K562 (cell line): ENCODE measurements at regions not wholly inside any gene's neighbourhood (a gene's known extent, or its start where the extent isn't known, plus 50 kb on each side); places are given as distances from the start of the nearest gene placed in this dataset.

Experiments
- ATAC-seq: fragments of 200-7000 bp; cut with Tn5 transposase; 3 replicates; pipeline ENCODE4 v1.9.1; 2020; ENCODE audit warnings: moderate library complexity
- BruUV-seq: library from RNA; stranded (reverse); fragments of 400-500 nt; replicated peaks from 2 replicates; lab custom pipeline; 2021; lab: Mats Ljungman, UMichigan
- CTCF ChIA-PET: fragments of 300-600 bp; formaldehyde crosslinking; extraction: SDS; loops from one replicate; lab custom pipeline; 2021; ENCODE audit warnings: low intra/inter-chr PET ratio; lab: Yijun Ruan, JAX
- POLR2A ChIA-PET: fragments of 300-600, 350-650 bp; sonication (Branson Sonifier 250); formaldehyde crosslinking; extraction: SDS; loops from one replicate; lab custom pipeline; 2021; ENCODE audit warnings: antibody characterized with exemption, inconsistent platforms; lab: Yijun Ruan, JAX
- DNase-seq, 4 experiments: peaks; one replicate each; pipeline versions ENCODE4 v3.0.0 to v3.0.0-alpha.2; 2011 to 2018; ENCODE audit warnings: low spot score in 3 of 4, mixed read lengths in 3 of 4; ENCODE audit errors: extremely low read depth in 1 of 4
- FAIRE-seq: peaks from 2 replicates; lab custom pipeline; 2011; peaks lifted over from hg19 to GRCh38; lab: Jason Lieb, UNC
- H2AFZ ChIP-seq: 2 replicates; pipeline ENCODE4 v1.6.0; 2011; ENCODE audit warnings: low read depth, low read length, control low read depth, inconsistent platforms
- H3K27ac ChIP-seq: fragments of 200-600 bp; 3 replicates; pipeline ENCODE4 v1.8.0; 2011; ENCODE audit warnings: low read depth, mild to moderate bottlenecking, control low read depth, inconsistent platforms, low read length, moderate library complexity, mixed read lengths; ENCODE audit errors: extremely low read depth
- H3K27me3 ChIP-seq, 2 experiments: fragments of 300-600 bp in 1 of 2; 2 replicates in 1 of 2; 3 replicates in 1 of 2; pipeline versions ENCODE4 v1.6.0 to v1.8.0; 2011; ENCODE audit warnings: inconsistent platforms in 2 of 2, low read length in 2 of 2, mild to moderate bottlenecking in 1 of 2, mixed read lengths in 1 of 2, moderate library complexity in 1 of 2; ENCODE audit not compliant: control insufficient read depth in 2 of 2, insufficient read depth in 2 of 2
- H3K36me3 ChIP-seq: fragments of 300-600 bp; 3 replicates; pipeline ENCODE4 v1.8.0; 2011; ENCODE audit warnings: mild to moderate bottlenecking, low read length, inconsistent platforms; ENCODE audit not compliant: control insufficient read depth, insufficient read depth
- H3K4me1 ChIP-seq, 2 experiments: fragments of 200-600 bp in 1 of 2; replicated peaks in 1 of 2; 2 replicates in 1 of 2; 3 replicates in 1 of 2; pipeline versions ENCODE4 v1.5.1 to v1.8.0; 2011; ENCODE audit warnings: inconsistent platforms in 2 of 2, low read length in 2 of 2, mild to moderate bottlenecking in 1 of 2, mixed read lengths in 1 of 2, moderate library complexity in 1 of 2; ENCODE audit not compliant: control insufficient read depth in 2 of 2, insufficient read depth in 2 of 2
- H3K4me2 ChIP-seq: 2 replicates; pipeline ENCODE4 v1.6.1; 2011; ENCODE audit warnings: low read length, control low read depth, inconsistent platforms, mixed read lengths; ENCODE audit not compliant: insufficient read depth
- H3K4me3 ChIP-seq: fragments of 200-600 bp; sonication (generic), shearing (Covaris generic); 2 replicates; pipeline ENCODE4 v1.5.1; 2016; ENCODE audit warnings: control low read depth, inconsistent platforms
- H3K79me2 ChIP-seq: fragments of 200-600 bp; 3 replicates; pipeline ENCODE4 v1.8.0; 2011; ENCODE audit warnings: low read length, inconsistent platforms; ENCODE audit not compliant: control insufficient read depth, insufficient read depth
- H3K9ac ChIP-seq, 2 experiments: 2 replicates each; pipeline versions ENCODE4 v1.6.0 to v1.6.1; 2011; ENCODE audit warnings: low read depth in 2 of 2, low read length in 2 of 2, control low read depth in 1 of 2, inconsistent platforms in 1 of 2, mild to moderate bottlenecking in 1 of 2, mixed read lengths in 1 of 2; ENCODE audit not compliant: insufficient read depth in 1 of 2
- H3K9me1 ChIP-seq: one replicate; pipeline ENCODE4 v1.6.0; 2011; ENCODE audit warnings: inconsistent platforms, mild to moderate bottlenecking, low read length, moderate library complexity; ENCODE audit not compliant: control insufficient read depth, insufficient read depth
- H3K9me3 ChIP-seq: replicated peaks from 2 replicates; pipeline ENCODE4 v1.5.1; 2011; ENCODE audit warnings: low read depth, low read length, inconsistent platforms; ENCODE audit not compliant: control insufficient read depth, insufficient read depth
- H4K20me1 ChIP-seq: replicated peaks from 2 replicates; pipeline ENCODE4 v1.6.1; 2011; ENCODE audit warnings: low read length, inconsistent platforms, mixed read lengths; ENCODE audit not compliant: control insufficient read depth, insufficient read depth
- COPS2 ChIP-seq: fragments of 450-650 bp; conservative IDR thresholded peaks from 2 replicates; pipeline ENCODE4 v1.6.1; 2016; ENCODE audit warnings: mild to moderate bottlenecking, moderate library complexity
- MBD1 ChIP-seq: fragments of 250-450 bp; sonication (Bioruptor Pico); IDR thresholded peaks from 2 replicates; pipeline ENCODE4 v1.8.0; 2022; ENCODE audit warnings: inconsistent platforms
- NFIC ChIP-seq: fragments of 450-650 bp; IDR thresholded peaks from 2 replicates; pipeline ENCODE4 v1.6.1; 2017; ENCODE audit warnings: mild to moderate bottlenecking, inconsistent platforms
- RBM34 ChIP-seq: fragments of 200-400 bp; formaldehyde crosslinking; IDR thresholded peaks from 2 replicates; pipeline ENCODE4 v1.6.1; 2018; ENCODE audit warnings: low read length, borderline replicate concordance; ENCODE audit not compliant: insufficient read depth
- SMAD1 ChIP-seq: fragments of 150-350 bp; IDR thresholded peaks from 2 replicates; pipeline ENCODE4 v1.6.1; 2014; ENCODE audit warnings: low read length, low read depth; ENCODE audit not compliant: partially characterized antibody
- SNIP1 ChIP-seq: fragments of 450-650 bp; IDR thresholded peaks from 2 replicates; pipeline ENCODE4 v1.7.1; 2017; ENCODE audit warnings: low read depth, mild to moderate bottlenecking
- ZNF217 ChIP-seq: sonication (generic); formaldehyde crosslinking; IDR thresholded peaks from 2 replicates; pipeline ENCODE4 v1.8.0; 2022; ENCODE audit warnings: mild to moderate bottlenecking, missing genetic modification reagents
- ZNF609 ChIP-seq: sonication (generic); formaldehyde crosslinking; IDR thresholded peaks from 2 replicates; pipeline ENCODE4 v1.8.1; 2023; ENCODE audit warnings: missing genetic modification reagents, mild to moderate bottlenecking, borderline replicate concordance
- ZZZ3 ChIP-seq: fragments of 450-650 bp; IDR thresholded peaks from 2 replicates; pipeline ENCODE4 v1.6.1; 2016; ENCODE audit warnings: antibody characterized with exemption, mild to moderate bottlenecking, moderate library complexity
- WGBS: fragments of 100-300 bp; shearing (Covaris generic); methylation state at CpG from one replicate; pipeline ENCODE4 v1.1.6; 2016; ENCODE audit warnings: low coverage, mixed read lengths; ENCODE audit not compliant: insufficient coverage; ENCODE audit errors: missing lambda C conversion rate; 5-methylcytosine and 5-hydroxymethylcytosine counted together
- in situ Hi-C: fragments of 300-500 bp; cut with MboI; formaldehyde crosslinking; loops from 4 replicates; pipeline ENCODE4 v1.15.0; 2018; ENCODE audit warnings: inconsistent platforms, mixed read lengths
- intact Hi-C: fragments of 100-400 bp; cut with micrococcal nuclease; formaldehyde crosslinking; loops from 2 replicates; pipeline ENCODE4 v1.14.2; 2022

DNA sequence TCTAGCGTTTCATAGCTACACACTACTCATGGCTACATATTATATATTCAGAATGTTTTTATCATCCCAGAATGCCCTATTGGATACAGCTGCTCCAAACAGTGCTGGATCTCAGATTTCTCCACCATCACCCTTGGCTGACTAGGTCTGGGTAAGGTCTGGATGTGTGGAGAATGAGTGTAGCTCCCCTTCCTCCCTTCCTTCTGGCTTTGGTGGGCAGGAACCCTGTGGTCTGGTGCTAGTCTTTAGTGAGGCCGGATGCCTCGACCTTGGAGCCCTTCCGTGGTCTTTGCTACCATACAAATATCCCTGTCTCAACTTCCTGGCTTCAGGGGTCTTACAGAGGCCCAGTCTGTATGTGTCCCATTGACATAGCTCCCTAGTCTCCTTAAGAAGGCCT lies 52.1 kb upstream of the KDR start:
- intact Hi-C loops: no loop called here
- no peak overlapping the region for H3K27ac ChIP-seq
- POLR2A ChIA-PET: interaction anchor here (0.8 kb wide), 1 partner anchor 10 kb away, joined by 3 read pairs; no protein-coding TSS in a partner anchor
- TF ChIP-seq SMAD1: no peak
- TF ChIP-seq ZZZ3: no peak
- TF ChIP-seq MBD1 (CRISPR knock-in tag): no peak
- TF ChIP-seq RBM34: no peak
- no peak for TF ChIP-seq ZNF609
- no peak for TF ChIP-seq NFIC
- TF ChIP-seq SNIP1: no peak
- no peak for TF ChIP-seq ZNF217 (CRISPR knock-in tag)
- no peak for TF ChIP-seq COPS2

More for the DNA sequence above, 52.1 kb upstream of the KDR start:
- Histone ChIP-seq H3K4me2 (no peak overlapping the region), H3K4me1 (no peaks in the 10 kb centered on the region), H3K4me3 (no peak overlapping the region), H3K9ac (no peak overlapping the region), H2AFZ (no peak overlapping the region), H3K79me2 (no peaks in the 10 kb centered on the region), H3K9me3 (no peaks in the 10 kb centered on the region), H3K9me1 (no peaks in the 10 kb centered on the region), H3K27me3 (no peaks in the 10 kb centered on the region; a peak in 1 of 5 replicates), H4K20me1 (no peaks in the 10 kb centered on the region), H3K36me3 (no peaks in the 10 kb centered on the region)
- DNase-seq: no peak
- no peak for ATAC-seq
- FAIRE-seq: no peak
- CTCF ChIA-PET: no interaction called here
- WGBS: 6% methylated on average over 4 of the region's 4 CpGs
- no TSS peak for BruUV-seq
- in situ Hi-C loops: no loop called here
